AG09319 (cell line): ENCODE measurements at regions not wholly inside any gene's neighbourhood (a gene's known extent, or its start where the extent isn't known, plus 50 kb on each side); places are given as distances from the start of the nearest gene placed in this dataset.
A peak's percentile ranks its signal among the peaks of the same experiment; 100 is the strongest.

Experiments
- DNase-seq: peaks from one replicate; pipeline ENCODE4 v3.0.0-alpha.2; 2010; ENCODE audit warnings: low read depth; ENCODE audit errors: extremely low read depth
- TF ChIP-seq, protein P1 (sequence below): IDR thresholded peaks from 2 replicates; pipeline ENCODE4 v1.5.1; 2011; ENCODE audit warnings: low read depth, mild to moderate bottlenecking, inconsistent platforms, low read length, moderate library complexity

GRCh38 chr12:81811061-81811777 is 52.1 kb upstream of the PPFIA2 start:
- DNase-seq: peak; percentile 2
- TF ChIP-seq, protein P1, sequence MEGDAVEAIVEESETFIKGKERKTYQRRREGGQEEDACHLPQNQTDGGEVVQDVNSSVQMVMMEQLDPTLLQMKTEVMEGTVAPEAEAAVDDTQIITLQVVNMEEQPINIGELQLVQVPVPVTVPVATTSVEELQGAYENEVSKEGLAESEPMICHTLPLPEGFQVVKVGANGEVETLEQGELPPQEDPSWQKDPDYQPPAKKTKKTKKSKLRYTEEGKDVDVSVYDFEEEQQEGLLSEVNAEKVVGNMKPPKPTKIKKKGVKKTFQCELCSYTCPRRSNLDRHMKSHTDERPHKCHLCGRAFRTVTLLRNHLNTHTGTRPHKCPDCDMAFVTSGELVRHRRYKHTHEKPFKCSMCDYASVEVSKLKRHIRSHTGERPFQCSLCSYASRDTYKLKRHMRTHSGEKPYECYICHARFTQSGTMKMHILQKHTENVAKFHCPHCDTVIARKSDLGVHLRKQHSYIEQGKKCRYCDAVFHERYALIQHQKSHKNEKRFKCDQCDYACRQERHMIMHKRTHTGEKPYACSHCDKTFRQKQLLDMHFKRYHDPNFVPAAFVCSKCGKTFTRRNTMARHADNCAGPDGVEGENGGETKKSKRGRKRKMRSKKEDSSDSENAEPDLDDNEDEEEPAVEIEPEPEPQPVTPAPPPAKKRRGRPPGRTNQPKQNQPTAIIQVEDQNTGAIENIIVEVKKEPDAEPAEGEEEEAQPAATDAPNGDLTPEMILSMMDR: no peak

- TF ChIP-seq, protein P1: no peak
- DNase-seq: no peak
Observed at GRCh38 chr12:81809829-81810595, 50.9 kb upstream of the PPFIA2 start.

GRCh38 chr12:81809113-81809777 is 50.1 kb upstream of the PPFIA2 start:
- DNase-seq: no peak
- TF ChIP-seq, protein P1: no peak
